ENCODE measurements at regions not wholly inside any gene's neighbourhood (a gene's known extent, or its start where the extent isn't known, plus 50 kb on each side); places are given as distances from the start of the nearest gene placed in this dataset.

GRCh38 chrX:142084611-142085010 lies 120.5 kb downstream of the MAGEC2 start:
- Mint-ChIP-seq H3K36me3 (ENCODE audit: low read depth) (peaks cover 5% of the 10 kb centered on the region; the same call in 1 of the 3 replicates), H3K27ac (no peak overlapping the region), H3K4me1 (no peaks in the 10 kb centered on the region), H3K9me3 (peaks cover 25% of the 10 kb centered on the region), H3K27me3 (ENCODE audit: insufficient read depth, low read depth, poor library complexity) (peaks cover 2% of the 10 kb centered on the region), H3K4me3 (no peak overlapping the region)
- DNase-seq (ENCODE audit: low spot score) (no peak), ATAC-seq (no peak)
- Histone ChIP-seq H3K9me2 (ENCODE audit: insufficient read depth) (no peaks in the 10 kb centered on the region), H3K36me3 (ENCODE audit: insufficient read depth) (no peaks in the 10 kb centered on the region), H3K4me1 (ENCODE audit: insufficient read depth) (no peaks in the 10 kb centered on the region), H3K4me3 (no peak overlapping the region), H3K4me2 (no peak overlapping the region), H4K20me1 (replicated peaks; ENCODE audit: insufficient read depth) (no peaks in the 10 kb centered on the region), H3K27me3 (ENCODE audit: insufficient read depth) (no peaks in the 10 kb centered on the region), H3K27ac (ENCODE audit: low read depth) (no peak overlapping the region), H2AFZ (no peak overlapping the region), H3K79me2 (replicated peaks; ENCODE audit: insufficient read depth) (no peaks in the 10 kb centered on the region), H3F3A (replicated peaks; ENCODE audit: low read depth) (no peaks in the 10 kb centered on the region)
- TF ChIP-seq EZH2phosphoT487 (IDR thresholded peaks at IDR 0.05; ENCODE audit: unreplicated experiment): no peak
- no peak for TF ChIP-seq CREB1 (CRISPR knock-in tag; IDR thresholded peaks at IDR 0.05; ENCODE audit: low read depth)
- TF ChIP-seq ZNF331 (CRISPR knock-in tag; IDR thresholded peaks at IDR 0.05; ENCODE audit: low read depth): no peak
- TF ChIP-seq NANOG (IDR thresholded peaks at IDR 0.05; ENCODE audit: borderline replicate concordance): no peak
- TF ChIP-seq JUNB (IDR thresholded peaks at IDR 0.05; ENCODE audit: unreplicated experiment): no peak
- no peak for TF ChIP-seq REST (IDR thresholded peaks at IDR 0.05; ENCODE audit: unreplicated experiment)
- no peak for TF ChIP-seq ZNF462 (CRISPR knock-in tag; IDR thresholded peaks at IDR 0.05)
- TF ChIP-seq POLR2AphosphoS5 (IDR thresholded peaks at IDR 0.05; ENCODE audit: low read depth): no peak
- no peak for TF ChIP-seq CTCF (conservative IDR thresholded peaks at IDR 0.05; ENCODE audit: low read depth in 2 of 2)
- TF ChIP-seq EZH2 (IDR thresholded peaks at IDR 0.05; ENCODE audit: low read depth, unreplicated experiment): no peak

All from GM23338 (cell line).